Left hindlimb (tissue), 1 donor: ENCODE measurements at regions not wholly inside any gene's neighbourhood (a gene's known extent, or its start where the extent isn't known, plus 50 kb on each side); places are given as distances from the start of the nearest gene placed in this dataset.

Experiments used
- DNase-seq: peaks from one replicate; pipeline ENCODE4 v3.0.0-alpha.2; 2018

GRCh38 chr5:13566871-13567339 is 377.6 kb downstream of the DNAH5 start:
- DNase-seq = no peak

GRCh38 chr5:13558408-13558807 is 386.1 kb downstream of the DNAH5 start:
- DNase-seq = no peak

- DNase-seq = no peak
These were observed 390.6 kb downstream of the DNAH5 start for GRCh38 chr5:13553896-13554295.

- DNase-seq = no peak
These were observed 392.1 kb downstream of the DNAH5 start for GRCh38 chr5:13552361-13552760.

- DNase-seq = no peak
These were observed 392.8 kb downstream of the DNAH5 start for GRCh38 chr5:13551645-13552044.

- no peak for DNase-seq
These were observed 404.2 kb downstream of the DNAH5 start for GRCh38 chr5:13540168-13540750.

- DNase-seq = no peak
These were observed 407.6 kb downstream of the DNAH5 start for GRCh38 chr5:13536933-13537332.

- DNase-seq = no peak
These were observed 410.7 kb downstream of the DNAH5 start for GRCh38 chr5:13533833-13534232.

GRCh38 chr5:13529300-13529699 is 415.2 kb downstream of the DNAH5 start:
- DNase-seq = no peak

- no peak for DNase-seq
These were observed 419.6 kb downstream of the DNAH5 start for GRCh38 chr5:13524936-13525335.

- DNase-seq = no peak
These were observed 425.4 kb downstream of the DNAH5 start for GRCh38 chr5:13519131-13519530.

GRCh38 chr5:13516195-13516594 is 428.3 kb downstream of the DNAH5 start:
- DNase-seq = no peak

GRCh38 chr5:13511442-13511841 is 433.0 kb downstream of the DNAH5 start:
- no peak for DNase-seq

- no peak for DNase-seq
These were observed 433.9 kb downstream of the DNAH5 start for GRCh38 chr5:13510616-13511015.

- DNase-seq = no peak
These were observed 435.9 kb downstream of the DNAH5 start for GRCh38 chr5:13508559-13508958.

- no peak for DNase-seq
These were observed 439.2 kb downstream of the DNAH5 start for GRCh38 chr5:13505326-13505725.

- DNase-seq = no peak
These were observed 441.5 kb downstream of the DNAH5 start for GRCh38 chr5:13503017-13503416.

GRCh38 chr5:13501176-13501575 is 443.3 kb downstream of the DNAH5 start:
- no peak for DNase-seq

GRCh38 chr5:13498279-13498678 is 446.2 kb downstream of the DNAH5 start:
- DNase-seq = no peak

GRCh38 chr5:13488254-13488931 is 456.1 kb downstream of the DNAH5 start:
- DNase-seq = no peak

GRCh38 chr5:13480834-13481233 is 463.7 kb downstream of the DNAH5 start:
- DNase-seq = no peak

GRCh38 chr5:13478831-13479465 is 465.5 kb downstream of the DNAH5 start:
- DNase-seq = peak; percentile 35

GRCh38 chr5:13477118-13477737 is 467.3 kb downstream of the DNAH5 start:
- no peak for DNase-seq

GRCh38 chr5:13472842-13473241 is 471.6 kb downstream of the DNAH5 start:
- DNase-seq = no peak
